HG02642 (cell line): ENCODE measurements at regions not wholly inside any gene's neighbourhood (a gene's known extent, or its start where the extent isn't known, plus 50 kb on each side); places are given as distances from the start of the nearest gene placed in this dataset.

Source experiments
- ATAC-seq: cut with Tn5 transposase; IDR thresholded peaks from one replicate; pipeline ENCODE4 v1.9.1; 2021; ENCODE audit warnings: mild to moderate bottlenecking; ENCODE audit not compliant: unreplicated experiment, poor library complexity

GRCh38 chr2:5911718-5912117, 219.5 kb downstream of the SOX11 start:
- ATAC-seq: no peak

- no peak for ATAC-seq
Measured at GRCh38 chr2:5913711-5914395, 221.7 kb downstream of the SOX11 start.

GRCh38 chr2:5914811-5915611, 222.8 kb downstream of the SOX11 start:
- ATAC-seq: no peak

DNA sequence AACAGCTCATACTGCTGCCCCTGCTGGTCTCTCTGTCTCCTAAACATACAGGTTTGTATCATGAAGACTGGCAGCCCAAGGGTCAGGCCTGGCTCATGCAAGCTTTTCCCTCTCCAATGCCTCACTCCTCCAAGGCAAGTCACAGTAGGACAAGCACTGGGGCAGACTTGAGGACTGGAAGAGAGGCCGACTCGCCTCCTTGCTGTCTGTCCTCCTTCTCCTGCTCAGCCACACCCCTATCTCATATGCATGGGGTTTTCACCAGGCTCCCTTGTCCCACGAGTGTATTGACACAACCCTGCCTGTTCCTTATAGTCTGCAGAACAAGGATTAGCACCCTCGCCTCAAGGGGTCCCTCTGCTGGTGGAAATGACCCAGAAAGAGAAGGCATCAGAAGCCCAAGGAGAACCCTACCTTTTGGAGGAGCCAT, 223.7 kb downstream of the SOX11 start:
- ATAC-seq: no peak

GRCh38 chr2:5921081-5921642, 229.0 kb downstream of the SOX11 start:
- no peak for ATAC-seq

DNA sequence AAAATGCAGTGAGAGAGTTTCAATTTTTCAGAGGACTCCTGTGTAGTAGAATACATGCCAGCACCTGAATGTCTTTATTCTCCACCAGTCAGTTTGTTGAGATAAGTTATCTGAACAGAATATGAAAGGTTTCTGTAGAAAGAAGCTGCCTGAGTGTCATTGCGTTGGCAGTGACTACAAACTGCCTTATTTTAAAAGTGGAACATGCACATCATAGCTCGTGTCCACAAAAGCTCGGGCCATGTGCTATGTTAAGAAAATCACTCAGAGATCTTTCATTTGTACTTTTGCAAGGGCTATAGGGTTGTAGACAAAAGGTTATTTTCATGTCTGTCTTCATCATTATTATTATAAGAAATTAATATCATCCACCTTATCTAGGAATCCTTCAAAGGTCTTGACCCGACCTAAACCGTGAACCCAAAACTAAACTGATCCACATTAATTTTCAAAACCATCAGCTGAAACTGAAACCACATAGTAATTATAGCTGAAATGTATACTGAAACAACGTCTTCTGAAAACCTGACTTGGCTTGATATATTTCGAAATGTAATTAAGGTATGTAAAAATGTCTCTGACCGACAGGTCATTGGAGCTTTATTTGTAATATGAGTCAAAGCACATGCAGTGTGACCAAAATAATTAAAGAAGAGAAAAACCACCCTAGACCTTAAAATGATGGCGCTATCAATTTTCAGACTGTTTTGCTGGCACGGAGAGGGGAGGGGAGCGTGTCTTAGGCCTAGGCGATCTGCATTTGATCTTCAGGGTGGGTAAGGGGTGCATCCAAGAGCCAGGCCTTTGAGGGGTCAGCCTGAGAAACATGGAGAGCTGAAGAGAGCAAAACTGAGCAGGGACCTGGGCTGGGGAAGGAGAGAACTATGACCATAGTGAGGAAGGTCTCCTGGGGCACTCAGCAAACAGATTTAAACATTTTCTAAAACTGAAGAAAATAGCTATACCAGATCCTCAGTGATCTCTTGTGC, 232.1 kb downstream of the SOX11 start:
- no peak for ATAC-seq

- ATAC-seq: no peak
Measured at GRCh38 chr2:5925604-5926003, 233.4 kb downstream of the SOX11 start.

GRCh38 chr2:5926871-5927512, 234.8 kb downstream of the SOX11 start:
- ATAC-seq: no peak

DNA sequence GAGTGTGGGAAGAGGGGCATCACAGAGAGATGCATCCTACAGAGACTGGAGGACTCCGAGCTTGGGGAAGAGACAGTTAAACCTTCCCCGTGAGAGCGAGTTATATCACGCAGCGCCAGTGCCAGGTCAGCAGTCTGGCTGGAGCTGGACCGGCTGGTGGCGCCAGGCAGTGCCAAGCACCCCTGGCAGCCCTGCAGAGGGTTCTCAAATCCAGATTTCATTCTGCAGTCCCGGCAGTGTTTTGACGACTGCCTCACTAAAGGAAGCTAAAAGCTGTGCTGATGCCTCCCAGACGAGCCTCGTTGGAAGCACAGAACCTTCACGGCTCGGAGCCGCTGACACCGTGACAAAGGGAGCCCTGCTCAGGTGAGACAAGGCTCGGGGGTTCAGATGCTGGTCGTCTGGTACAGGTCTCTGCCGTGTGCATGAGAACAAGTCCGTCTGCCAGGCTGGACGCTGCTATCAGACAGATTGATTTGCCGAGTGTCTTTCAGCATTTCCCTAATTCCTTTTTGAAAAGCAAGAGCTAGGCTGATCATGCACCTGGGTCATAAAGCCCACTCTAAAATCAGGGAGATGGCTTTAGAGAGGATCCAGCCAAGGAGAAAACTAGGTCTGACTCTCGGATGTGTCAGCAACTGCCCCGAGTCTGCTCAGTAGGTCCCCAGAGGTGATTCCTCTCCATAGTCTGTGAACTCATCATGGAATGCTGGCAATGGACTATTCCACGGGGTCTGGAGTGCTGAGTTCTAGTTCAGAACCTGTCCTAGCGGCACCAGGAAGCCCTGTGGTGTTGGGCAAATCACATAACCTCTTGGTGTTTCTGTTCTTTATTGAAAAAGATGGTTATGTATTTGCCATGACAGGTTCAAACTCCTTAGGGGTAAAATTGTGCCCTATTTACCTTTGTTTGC, 240.6 kb downstream of the SOX11 start:
- no peak for ATAC-seq

- no peak for ATAC-seq
Measured at GRCh38 chr2:5933669-5934068, 241.5 kb downstream of the SOX11 start.

- ATAC-seq: no peak
Measured at GRCh38 chr2:5937321-5937720, 245.1 kb downstream of the SOX11 start.

GRCh38 chr2:5937851-5938565, 245.8 kb downstream of the SOX11 start:
- no peak for ATAC-seq

DNA sequence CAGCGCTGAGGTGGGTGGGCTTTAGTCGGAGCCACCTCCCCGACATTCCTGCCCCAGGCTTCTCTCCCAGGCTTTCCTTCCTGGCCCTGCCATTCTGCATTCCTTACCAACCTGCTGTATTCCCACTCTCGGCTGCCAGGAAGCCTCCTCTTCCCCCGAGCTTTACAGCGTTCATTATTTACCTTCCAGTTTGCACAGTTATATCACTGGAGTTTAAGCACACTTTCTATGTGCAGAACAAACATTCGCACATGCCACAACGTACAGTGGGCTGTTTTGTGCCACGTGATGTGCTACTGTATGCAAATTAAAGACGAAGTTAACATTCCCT, 246.3 kb downstream of the SOX11 start:
- ATAC-seq: no peak

DNA sequence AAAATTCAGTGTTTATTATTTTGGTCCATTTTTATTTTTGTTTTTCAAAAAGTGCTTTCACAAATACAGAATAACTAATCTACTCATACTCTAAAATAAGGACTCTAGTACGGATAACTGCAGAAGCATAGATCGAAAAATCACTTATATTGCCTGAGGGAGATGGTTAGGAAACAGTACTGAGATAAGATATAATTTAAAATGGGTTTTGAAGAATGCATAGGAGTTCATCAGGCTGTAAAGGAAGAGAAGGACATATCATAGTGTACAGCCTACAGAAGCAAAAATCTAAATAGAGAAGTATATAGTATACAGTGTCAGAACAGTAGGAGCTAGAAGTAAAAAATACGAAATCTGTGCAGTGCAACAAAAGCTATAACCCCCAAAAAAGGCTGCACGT, 247.4 kb downstream of the SOX11 start:
- ATAC-seq: no peak

DNA sequence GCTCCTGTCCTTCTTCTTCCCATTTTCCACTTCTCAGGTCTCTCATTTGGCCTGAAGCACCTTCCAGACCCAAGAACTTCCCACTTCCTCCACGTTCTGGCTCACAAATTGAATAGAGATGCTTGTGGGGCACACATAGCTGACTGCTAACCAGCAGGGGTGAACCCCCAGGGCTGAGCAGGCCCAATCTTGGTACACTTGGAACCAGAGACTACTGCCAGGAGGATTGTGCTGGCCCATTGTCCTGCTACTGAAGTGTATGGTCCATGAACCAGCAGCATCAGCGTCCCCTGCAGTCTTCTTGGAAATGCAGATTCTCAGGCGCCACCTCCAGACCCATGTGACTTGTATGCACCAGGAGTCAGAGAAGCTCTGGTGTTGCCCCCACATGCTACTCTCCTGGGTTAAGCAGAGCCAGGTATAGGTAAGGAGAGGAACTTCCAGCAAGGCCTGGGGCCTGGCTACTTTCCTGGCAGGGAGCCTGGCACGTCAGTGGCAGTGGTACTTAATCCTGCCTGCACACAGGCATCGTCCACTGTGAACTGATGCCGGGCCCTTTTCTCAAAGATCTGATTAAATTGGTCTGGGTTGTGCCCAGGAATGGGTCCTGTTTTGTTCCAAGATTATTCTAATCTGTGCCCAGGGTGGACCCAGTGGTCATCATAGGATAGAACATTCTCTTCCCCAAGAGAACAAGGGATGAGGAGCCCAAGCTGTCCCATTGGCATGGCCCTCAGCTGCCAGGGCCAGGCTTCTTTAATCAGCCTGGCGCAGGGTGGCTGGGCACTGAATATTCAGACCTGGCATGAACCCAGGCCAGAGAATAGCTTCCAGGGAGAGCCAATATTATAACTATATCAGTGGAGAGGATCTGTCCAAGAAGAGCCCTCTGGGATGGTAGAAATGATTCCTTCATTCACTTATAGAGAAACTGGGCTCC, 248.7 kb downstream of the SOX11 start:
- ATAC-seq: no peak

- no peak for ATAC-seq
Measured at GRCh38 chr2:5942204-5942603, 250.0 kb downstream of the SOX11 start.

DNA sequence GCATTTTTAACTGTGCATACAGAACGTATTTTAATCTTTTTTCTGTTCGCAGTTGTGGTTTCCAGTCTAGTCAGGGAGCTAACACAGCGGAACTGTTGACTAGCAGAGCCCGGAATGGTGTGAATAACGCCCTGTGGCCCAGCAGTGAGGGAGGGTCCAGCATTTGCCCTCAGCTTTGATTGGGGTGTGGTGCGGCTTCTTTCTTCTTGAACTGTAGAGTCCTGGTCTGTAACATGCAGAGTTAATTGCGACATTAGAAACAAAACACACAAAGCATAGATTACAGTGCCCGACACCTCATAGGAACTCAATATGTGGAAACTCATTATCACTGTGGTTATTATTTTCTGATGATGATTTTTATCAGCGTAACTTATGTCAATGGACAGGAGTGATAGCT, 253.6 kb downstream of the SOX11 start:
- no peak for ATAC-seq
